ENCODE measurements at regions not wholly inside any gene's neighbourhood (a gene's known extent, or its start where the extent isn't known, plus 50 kb on each side); places are given as distances from the start of the nearest gene placed in this dataset.

- Histone ChIP-seq H3K36me3 (ENCODE audit: insufficient read depth, low read length) (no peaks in the 10 kb centered on the region), H3K4me1 (ENCODE audit: insufficient read depth, low read length) (no peaks in the 10 kb centered on the region), H3K9me3 (ENCODE audit: low read length) (no peaks in the 10 kb centered on the region), H2AFZ (ENCODE audit: low read depth, low read length) (no peak overlapping the region), H3K27me3 (ENCODE audit: insufficient read depth, low read length) (peaks cover 2% of the 10 kb centered on the region), H3K4me3 (ENCODE audit: low read length) (no peak overlapping the region)
Measured at GRCh38 chr22:48104102-48104738, 1341.8 kb downstream of the TBC1D22A start.

GRCh38 chr22:48103126-48103875 lies 1340.9 kb downstream of the TBC1D22A start:
- Histone ChIP-seq H3K9me3 (ENCODE audit: low read length) (no peaks in the 10 kb centered on the region), H3K36me3 (ENCODE audit: insufficient read depth, low read length) (no peaks in the 10 kb centered on the region), H3K27me3 (ENCODE audit: insufficient read depth, low read length) (peaks cover 2% of the 10 kb centered on the region), H3K4me3 (ENCODE audit: low read length) (no peak overlapping the region), H2AFZ (ENCODE audit: low read depth, low read length) (no peak overlapping the region), H3K4me1 (ENCODE audit: insufficient read depth, low read length) (no peaks in the 10 kb centered on the region)

DNA sequence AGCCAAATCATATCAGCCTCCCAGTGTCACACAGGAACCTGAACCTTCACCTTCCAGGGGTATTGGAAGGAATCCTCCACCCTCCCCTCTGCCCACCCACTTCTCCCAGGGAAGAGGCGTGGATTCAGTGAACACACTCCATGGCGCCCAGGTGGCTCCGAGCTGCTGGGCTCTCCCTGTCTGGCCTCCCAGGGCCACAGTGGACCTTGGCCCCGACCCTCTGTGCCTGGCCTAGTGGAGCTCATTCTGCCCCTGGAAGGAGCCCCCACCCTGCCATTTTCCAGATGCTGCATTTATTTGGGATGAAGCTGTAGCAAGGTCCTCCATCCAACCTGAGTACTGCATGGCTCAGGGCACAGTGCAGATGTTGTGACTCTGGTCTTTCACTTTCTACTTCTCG lies 1340.1 kb downstream of the TBC1D22A start:
- Histone ChIP-seq H2AFZ (ENCODE audit: low read depth, low read length) (no peak overlapping the region), H3K27me3 (ENCODE audit: insufficient read depth, low read length) (peaks cover 2% of the 10 kb centered on the region), H3K36me3 (ENCODE audit: insufficient read depth, low read length) (no peaks in the 10 kb centered on the region), H3K9me3 (ENCODE audit: low read length) (no peaks in the 10 kb centered on the region), H3K4me1 (ENCODE audit: insufficient read depth, low read length) (no peaks in the 10 kb centered on the region), H3K4me3 (ENCODE audit: low read length) (no peak overlapping the region)

DNA sequence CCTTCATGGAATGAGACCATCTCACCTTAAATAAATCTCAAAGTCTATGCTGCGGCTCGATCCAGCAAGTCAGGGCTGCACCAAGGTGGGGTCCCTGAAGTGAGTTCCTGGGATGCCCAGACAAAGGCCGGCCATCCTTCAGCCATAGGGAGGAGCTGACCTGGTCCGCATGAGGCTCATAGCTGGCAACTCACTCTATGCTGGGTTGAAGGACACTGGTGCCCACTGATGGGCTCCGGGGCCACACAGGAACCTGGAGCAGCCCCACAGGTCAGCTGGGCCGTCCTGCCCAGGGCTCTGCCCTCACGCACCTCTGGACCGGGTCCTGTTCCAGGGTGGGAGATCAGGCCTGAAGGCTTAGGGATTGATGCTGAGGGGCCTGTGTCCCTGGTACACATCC lies 1339.3 kb downstream of the TBC1D22A start:
- Histone ChIP-seq H2AFZ (ENCODE audit: low read depth, low read length) (no peak overlapping the region), H3K27me3 (ENCODE audit: insufficient read depth, low read length) (peaks cover 2% of the 10 kb centered on the region), H3K4me1 (ENCODE audit: insufficient read depth, low read length) (no peaks in the 10 kb centered on the region), H3K9me3 (ENCODE audit: low read length) (no peaks in the 10 kb centered on the region), H3K4me3 (ENCODE audit: low read length) (no peak overlapping the region), H3K36me3 (ENCODE audit: insufficient read depth, low read length) (no peaks in the 10 kb centered on the region)

- Histone ChIP-seq H3K4me1 (ENCODE audit: insufficient read depth, low read length) (no peaks in the 10 kb centered on the region), H3K36me3 (ENCODE audit: insufficient read depth, low read length) (no peaks in the 10 kb centered on the region), H3K27me3 (ENCODE audit: insufficient read depth, low read length) (peaks cover 2% of the 10 kb centered on the region), H3K9me3 (ENCODE audit: low read length) (no peaks in the 10 kb centered on the region), H2AFZ (ENCODE audit: low read depth, low read length) (no peak overlapping the region), H3K4me3 (ENCODE audit: low read length) (no peak overlapping the region)
Measured at GRCh38 chr22:48100685-48101417, 1338.4 kb downstream of the TBC1D22A start.

- H3K36me3 ChIP-seq (ENCODE audit: insufficient read depth, low read length): no peaks in the 10 kb centered on the region
- H2AFZ ChIP-seq (ENCODE audit: low read depth, low read length): no peak overlapping the region
- peaks cover 2% of the 10 kb centered on the region for H3K27me3 ChIP-seq (ENCODE audit: insufficient read depth, low read length)
- H3K9me3 ChIP-seq (ENCODE audit: low read length): no peaks in the 10 kb centered on the region
- no peaks in the 10 kb centered on the region for H3K4me1 ChIP-seq (ENCODE audit: insufficient read depth, low read length)
- H3K4me3 ChIP-seq (ENCODE audit: low read length): no peak overlapping the region
Measured at GRCh38 chr22:48099671-48100070, 1337.2 kb downstream of the TBC1D22A start.

DNA sequence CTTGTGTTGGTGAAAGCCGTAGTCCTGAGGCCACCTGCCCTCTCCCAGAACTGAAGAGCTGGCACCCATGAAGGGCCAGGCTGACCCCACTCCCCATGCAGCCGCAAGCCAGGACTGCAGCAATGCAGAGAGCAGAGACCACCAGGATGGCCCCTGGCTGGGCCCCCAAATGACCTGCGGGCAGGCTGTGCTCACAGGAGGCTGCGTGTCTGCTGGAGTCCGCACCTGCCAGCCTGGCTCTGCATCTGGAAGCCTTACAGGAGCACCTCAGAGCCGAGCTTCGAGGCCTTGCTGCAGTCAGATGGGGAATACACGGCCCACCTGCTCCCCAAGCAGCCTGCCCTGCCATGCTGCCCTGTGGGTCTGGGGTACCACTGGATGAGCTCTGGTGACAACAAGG lies 1336.8 kb downstream of the TBC1D22A start:
- H3K27me3 ChIP-seq (ENCODE audit: insufficient read depth, low read length): peaks cover 2% of the 10 kb centered on the region
- H2AFZ ChIP-seq (ENCODE audit: low read depth, low read length): no peak overlapping the region
- H3K36me3 ChIP-seq (ENCODE audit: insufficient read depth, low read length): no peaks in the 10 kb centered on the region
- no peaks in the 10 kb centered on the region for H3K4me1 ChIP-seq (ENCODE audit: insufficient read depth, low read length)
- no peaks in the 10 kb centered on the region for H3K9me3 ChIP-seq (ENCODE audit: low read length)
- H3K4me3 ChIP-seq (ENCODE audit: low read length): no peak overlapping the region

GRCh38 chr22:48098921-48099245 lies 1336.4 kb downstream of the TBC1D22A start:
- H3K9me3 ChIP-seq (ENCODE audit: low read length): no peaks in the 10 kb centered on the region
- H3K27me3 ChIP-seq (ENCODE audit: insufficient read depth, low read length): peaks cover 2% of the 10 kb centered on the region
- no peak overlapping the region for H2AFZ ChIP-seq (ENCODE audit: low read depth, low read length)
- H3K36me3 ChIP-seq (ENCODE audit: insufficient read depth, low read length): no peaks in the 10 kb centered on the region
- no peak overlapping the region for H3K4me3 ChIP-seq (ENCODE audit: low read length)
- no peaks in the 10 kb centered on the region for H3K4me1 ChIP-seq (ENCODE audit: insufficient read depth, low read length)

- H2AFZ ChIP-seq (ENCODE audit: low read depth, low read length): no peak overlapping the region
- no peaks in the 10 kb centered on the region for H3K4me1 ChIP-seq (ENCODE audit: insufficient read depth, low read length)
- no peaks in the 10 kb centered on the region for H3K36me3 ChIP-seq (ENCODE audit: insufficient read depth, low read length)
- H3K9me3 ChIP-seq (ENCODE audit: low read length): no peaks in the 10 kb centered on the region
- no peak overlapping the region for H3K4me3 ChIP-seq (ENCODE audit: low read length)
- peaks cover 2% of the 10 kb centered on the region for H3K27me3 ChIP-seq (ENCODE audit: insufficient read depth, low read length)
Measured at GRCh38 chr22:48098243-48098920, 1335.9 kb downstream of the TBC1D22A start.

- peaks cover 2% of the 10 kb centered on the region for H3K27me3 ChIP-seq (ENCODE audit: insufficient read depth, low read length)
- H3K4me1 ChIP-seq (ENCODE audit: insufficient read depth, low read length): no peaks in the 10 kb centered on the region
- H3K9me3 ChIP-seq (ENCODE audit: low read length): no peaks in the 10 kb centered on the region
- H3K36me3 ChIP-seq (ENCODE audit: insufficient read depth, low read length): no peaks in the 10 kb centered on the region
- H2AFZ ChIP-seq (ENCODE audit: low read depth, low read length): no peak overlapping the region
- no peak overlapping the region for H3K4me3 ChIP-seq (ENCODE audit: low read length)
Measured at GRCh38 chr22:48097723-48098122, 1335.3 kb downstream of the TBC1D22A start.

DNA sequence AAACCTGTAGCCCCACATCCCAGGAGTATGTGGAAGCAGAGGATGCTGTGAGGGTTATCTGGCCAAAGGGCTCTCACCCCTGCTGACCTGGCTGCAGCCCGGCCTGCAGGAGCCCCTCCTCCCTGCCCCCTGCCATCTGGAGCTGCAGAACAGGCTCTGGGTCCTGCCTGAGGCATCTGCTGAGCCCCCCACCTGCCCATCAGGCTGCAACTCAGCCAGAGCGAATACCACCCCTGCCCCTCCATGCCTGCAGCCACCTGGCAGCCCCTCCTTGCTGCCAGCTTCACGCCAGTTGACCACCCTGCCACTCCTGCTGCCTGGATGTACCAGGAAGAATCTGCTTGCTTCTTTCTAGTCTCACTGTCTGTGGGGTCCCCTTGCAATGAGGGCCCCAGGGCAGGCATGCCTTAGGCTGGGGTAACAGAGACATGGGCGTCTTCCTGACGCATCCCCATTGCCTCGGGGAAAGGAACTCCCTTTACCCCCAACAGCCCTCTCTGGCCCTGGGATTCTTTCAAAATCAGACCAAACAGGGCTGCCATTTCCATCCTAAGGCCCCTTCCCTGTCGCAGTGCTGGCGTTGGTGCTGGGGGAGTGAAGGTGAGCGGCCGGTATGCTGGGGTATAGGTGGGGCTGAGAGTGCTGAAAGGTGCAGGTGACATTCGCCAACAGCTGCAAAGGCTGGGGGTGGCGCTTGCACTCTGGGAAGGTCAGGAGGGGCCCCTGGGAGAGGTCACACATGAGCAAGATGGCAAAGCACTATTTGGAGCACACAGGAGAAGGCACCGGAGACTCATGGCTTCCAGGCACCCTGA lies 1334.6 kb downstream of the TBC1D22A start:
- H3K27me3 ChIP-seq (ENCODE audit: insufficient read depth, low read length): peaks cover 2% of the 10 kb centered on the region
- no peaks in the 10 kb centered on the region for H3K9me3 ChIP-seq (ENCODE audit: low read length)
- H2AFZ ChIP-seq (ENCODE audit: low read depth, low read length): no peak overlapping the region
- H3K4me1 ChIP-seq (ENCODE audit: insufficient read depth, low read length): no peaks in the 10 kb centered on the region
- H3K4me3 ChIP-seq (ENCODE audit: low read length): no peak overlapping the region
- no peaks in the 10 kb centered on the region for H3K36me3 ChIP-seq (ENCODE audit: insufficient read depth, low read length)

DNA sequence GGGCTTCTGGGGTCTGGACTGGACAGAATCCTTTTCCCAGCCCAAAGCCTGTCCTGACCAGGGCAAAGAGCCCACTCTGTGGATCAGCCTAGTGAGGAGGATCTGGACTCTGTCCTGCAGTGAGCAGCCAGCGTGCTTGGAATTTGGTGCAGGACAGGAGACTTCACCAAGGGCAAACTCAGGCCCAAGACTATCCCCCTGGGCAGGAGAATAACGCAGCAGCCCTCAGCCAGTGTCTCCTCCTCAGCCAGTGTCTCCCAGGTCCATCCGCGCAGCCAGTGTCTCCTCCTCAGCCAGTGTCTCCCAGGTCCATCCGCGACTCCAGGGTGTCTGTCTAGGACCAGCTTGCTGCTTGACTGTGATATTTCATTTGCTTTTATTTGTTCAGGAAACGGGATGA lies 1334.0 kb downstream of the TBC1D22A start:
- H2AFZ ChIP-seq (ENCODE audit: low read depth, low read length): no peak overlapping the region
- no peaks in the 10 kb centered on the region for H3K4me1 ChIP-seq (ENCODE audit: insufficient read depth, low read length)
- no peaks in the 10 kb centered on the region for H3K9me3 ChIP-seq (ENCODE audit: low read length)
- no peaks in the 10 kb centered on the region for H3K36me3 ChIP-seq (ENCODE audit: insufficient read depth, low read length)
- peaks cover 2% of the 10 kb centered on the region for H3K27me3 ChIP-seq (ENCODE audit: insufficient read depth, low read length)
- H3K4me3 ChIP-seq (ENCODE audit: low read length): no peak overlapping the region

Data from neuron (in vitro differentiated cells).